ENCODE measurements at regions not wholly inside any gene's neighbourhood (a gene's known extent, or its start where the extent isn't known, plus 50 kb on each side); places are given as distances from the start of the nearest gene placed in this dataset.

- TF ChIP-seq ZNF318 (IDR thresholded peaks at IDR 0.05; ENCODE audit: borderline replicate concordance in 1 of 2, low read depth in 1 of 2), result no peak
Observed at GRCh38 chr10:104520653-104521052, 120.4 kb upstream of the SORCS3 start (continued).

Data from K562 (cell line).